ENCODE measurements at regions not wholly inside any gene's neighbourhood (a gene's known extent, or its start where the extent isn't known, plus 50 kb on each side); places are given as distances from the start of the nearest gene placed in this dataset.

DNA sequence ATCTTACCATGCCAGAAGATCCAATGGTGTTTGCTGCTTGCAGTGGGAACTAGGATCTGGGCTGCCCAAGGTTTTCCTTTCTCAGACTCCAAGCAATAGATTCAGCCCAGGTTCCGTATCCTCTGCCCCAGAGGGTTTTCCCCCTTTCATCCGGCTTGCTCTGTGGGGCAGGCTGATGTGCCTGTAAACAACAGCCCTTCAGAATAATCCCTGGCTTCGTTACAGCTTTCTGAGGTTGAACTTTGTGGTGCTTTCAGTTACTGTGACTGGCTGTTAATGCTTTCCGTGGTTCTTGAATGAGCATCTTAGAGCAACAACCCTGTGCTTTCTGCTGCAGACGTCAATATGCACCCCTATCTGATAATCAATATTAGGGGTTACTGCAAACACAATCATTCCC is 400.4 kb downstream of the BTBD3 start:
- no peak for TF ChIP-seq EZH2phosphoT487 (IDR thresholded peaks at IDR 0.05)
- TF ChIP-seq, protein P1, sequence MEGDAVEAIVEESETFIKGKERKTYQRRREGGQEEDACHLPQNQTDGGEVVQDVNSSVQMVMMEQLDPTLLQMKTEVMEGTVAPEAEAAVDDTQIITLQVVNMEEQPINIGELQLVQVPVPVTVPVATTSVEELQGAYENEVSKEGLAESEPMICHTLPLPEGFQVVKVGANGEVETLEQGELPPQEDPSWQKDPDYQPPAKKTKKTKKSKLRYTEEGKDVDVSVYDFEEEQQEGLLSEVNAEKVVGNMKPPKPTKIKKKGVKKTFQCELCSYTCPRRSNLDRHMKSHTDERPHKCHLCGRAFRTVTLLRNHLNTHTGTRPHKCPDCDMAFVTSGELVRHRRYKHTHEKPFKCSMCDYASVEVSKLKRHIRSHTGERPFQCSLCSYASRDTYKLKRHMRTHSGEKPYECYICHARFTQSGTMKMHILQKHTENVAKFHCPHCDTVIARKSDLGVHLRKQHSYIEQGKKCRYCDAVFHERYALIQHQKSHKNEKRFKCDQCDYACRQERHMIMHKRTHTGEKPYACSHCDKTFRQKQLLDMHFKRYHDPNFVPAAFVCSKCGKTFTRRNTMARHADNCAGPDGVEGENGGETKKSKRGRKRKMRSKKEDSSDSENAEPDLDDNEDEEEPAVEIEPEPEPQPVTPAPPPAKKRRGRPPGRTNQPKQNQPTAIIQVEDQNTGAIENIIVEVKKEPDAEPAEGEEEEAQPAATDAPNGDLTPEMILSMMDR (IDR thresholded peaks at IDR 0.05): no peak
